ENCODE measurements at regions not wholly inside any gene's neighbourhood (a gene's known extent, or its start where the extent isn't known, plus 50 kb on each side); places are given as distances from the start of the nearest gene placed in this dataset.

GRCh38 chr21:27407271-27407670, 440.4 kb upstream of the ADAMTS5 start:
- no peak overlapping the region for H3K9ac ChIP-seq (ENCODE audit: low read length)
- no peaks in the 10 kb centered on the region for H3F3A ChIP-seq (ENCODE audit: insufficient read depth)
- H3K36me3 ChIP-seq (ENCODE audit: low read length), result no peaks in the 10 kb centered on the region
- no peaks in the 10 kb centered on the region for H3K9me3 ChIP-seq (ENCODE audit: insufficient read depth, low read length)
- H3K27me3 ChIP-seq (ENCODE audit: low read length), result no peaks in the 10 kb centered on the region
- H2AFZ ChIP-seq (ENCODE audit: low read depth, low read length, severe bottlenecking), result no peak overlapping the region
- H3K27ac ChIP-seq (ENCODE audit: low read depth, low read length), result no peak overlapping the region
- no peaks in the 10 kb centered on the region for H4K20me1 ChIP-seq (ENCODE audit: low read depth, low read length)
- no peaks in the 10 kb centered on the region for H3K9me2 ChIP-seq (replicated peaks; ENCODE audit: insufficient read depth, low read length)
- no peaks in the 10 kb centered on the region for H3K79me2 ChIP-seq (ENCODE audit: insufficient read depth, low read length)
- no peak overlapping the region for H3K4me2 ChIP-seq (ENCODE audit: low read depth, low read length, poor library complexity, severe bottlenecking)
- TF ChIP-seq EZH2phosphoT487 (conservative IDR thresholded peaks at IDR 0.05; ENCODE audit: low read length) (no peak), CTCF (IDR thresholded peaks at IDR 0.05; ENCODE audit: insufficient read depth, low read length, poor library complexity, severe bottlenecking) (no peak)
- no peak overlapping the region for H3K4me3 ChIP-seq (ENCODE audit: insufficient read depth, low read length, poor library complexity, severe bottlenecking)

- no peak overlapping the region for H3K4me2 ChIP-seq (ENCODE audit: low read depth, low read length, poor library complexity, severe bottlenecking)
- no peak overlapping the region for H2AFZ ChIP-seq (ENCODE audit: low read depth, low read length, severe bottlenecking)
- H3F3A ChIP-seq (ENCODE audit: insufficient read depth), result no peaks in the 10 kb centered on the region
- no peak overlapping the region for H3K4me3 ChIP-seq (ENCODE audit: insufficient read depth, low read length, poor library complexity, severe bottlenecking)
- no peak overlapping the region for H3K27ac ChIP-seq (ENCODE audit: low read depth, low read length)
- no peaks in the 10 kb centered on the region for H3K27me3 ChIP-seq (ENCODE audit: low read length)
- TF ChIP-seq CTCF (IDR thresholded peaks at IDR 0.05; ENCODE audit: insufficient read depth, low read length, poor library complexity, severe bottlenecking) (no peak), EZH2phosphoT487 (conservative IDR thresholded peaks at IDR 0.05; ENCODE audit: low read length) (no peak)
- H3K36me3 ChIP-seq (ENCODE audit: low read length), result no peaks in the 10 kb centered on the region
- H3K79me2 ChIP-seq (ENCODE audit: insufficient read depth, low read length), result no peaks in the 10 kb centered on the region
- H3K9ac ChIP-seq (ENCODE audit: low read length), result no peak overlapping the region
- H3K9me3 ChIP-seq (ENCODE audit: insufficient read depth, low read length), result no peaks in the 10 kb centered on the region
- H3K9me2 ChIP-seq (replicated peaks; ENCODE audit: insufficient read depth, low read length), result no peaks in the 10 kb centered on the region
- H4K20me1 ChIP-seq (ENCODE audit: low read depth, low read length), result no peaks in the 10 kb centered on the region
Measured at GRCh38 chr21:27406300-27407009, 439.6 kb upstream of the ADAMTS5 start.

- Histone ChIP-seq H3F3A (ENCODE audit: insufficient read depth) (no peaks in the 10 kb centered on the region), H3K27ac (ENCODE audit: low read depth, low read length) (no peak overlapping the region), H4K20me1 (ENCODE audit: low read depth, low read length) (no peaks in the 10 kb centered on the region), H3K9ac (ENCODE audit: low read length) (no peak overlapping the region), H3K4me2 (ENCODE audit: low read depth, low read length, poor library complexity, severe bottlenecking) (no peak overlapping the region), H3K27me3 (ENCODE audit: low read length) (no peaks in the 10 kb centered on the region), H3K4me3 (ENCODE audit: insufficient read depth, low read length, poor library complexity, severe bottlenecking) (no peak overlapping the region), H3K9me2 (replicated peaks; ENCODE audit: insufficient read depth, low read length) (no peaks in the 10 kb centered on the region), H3K9me3 (ENCODE audit: insufficient read depth, low read length) (no peaks in the 10 kb centered on the region), H2AFZ (ENCODE audit: low read depth, low read length, severe bottlenecking) (no peak overlapping the region), H3K79me2 (ENCODE audit: insufficient read depth, low read length) (no peaks in the 10 kb centered on the region), H3K36me3 (ENCODE audit: low read length) (no peaks in the 10 kb centered on the region)
- TF ChIP-seq EZH2phosphoT487 (conservative IDR thresholded peaks at IDR 0.05; ENCODE audit: low read length) (no peak), CTCF (IDR thresholded peaks at IDR 0.05; ENCODE audit: insufficient read depth, low read length, poor library complexity, severe bottlenecking) (no peak)
Measured at GRCh38 chr21:27403011-27403410, 436.1 kb upstream of the ADAMTS5 start.
